ENCODE measurements at regions not wholly inside any gene's neighbourhood (a gene's known extent, or its start where the extent isn't known, plus 50 kb on each side); places are given as distances from the start of the nearest gene placed in this dataset.

DNA sequence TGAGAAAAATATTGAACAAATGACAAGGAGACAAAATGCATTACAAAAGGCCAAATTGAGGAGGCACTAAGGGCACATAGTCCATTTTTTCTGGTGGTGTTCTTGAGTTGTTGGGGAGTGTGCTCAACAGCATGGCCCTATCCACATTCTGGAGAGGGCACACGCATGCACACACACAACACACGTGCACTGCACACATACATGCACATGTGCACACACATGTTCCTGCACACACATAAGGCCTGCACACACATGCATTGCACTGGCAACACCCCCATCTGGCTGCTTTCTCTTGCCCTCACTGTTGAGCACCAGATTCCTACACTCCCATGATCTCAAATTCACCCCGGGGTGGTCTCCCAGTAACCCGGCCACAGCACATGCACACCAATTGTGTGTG, 659.2 kb upstream of the RAB6C start:
- no peak for FAIRE-seq
- BruUV-seq (replicated peaks) = no TSS peak
- 5% methylated on average over 4 of the region's 4 CpGs for WGBS (ENCODE audit: insufficient coverage, low coverage, missing lambda C conversion rate)
- TF ChIP-seq EWSR1 (IDR thresholded peaks at IDR 0.05; ENCODE audit: borderline replicate concordance, low read depth, partially characterized antibody) (no peak), ZBTB17 (CRISPR knock-in tag; IDR thresholded peaks at IDR 0.05) (no peak), IFI16 (CRISPR knock-in tag; IDR thresholded peaks at IDR 0.05) (no peak), ZNF445 (CRISPR knock-in tag; IDR thresholded peaks at IDR 0.05; ENCODE audit: low read depth) (no peak), PTRF (tag; IDR thresholded peaks at IDR 0.05) (no peak), MYNN (IDR thresholded peaks at IDR 0.05) (no peak), MYNN (CRISPR knock-in tag; IDR thresholded peaks at IDR 0.05) (no peak)
- TF ChIP-seq, protein P1, sequence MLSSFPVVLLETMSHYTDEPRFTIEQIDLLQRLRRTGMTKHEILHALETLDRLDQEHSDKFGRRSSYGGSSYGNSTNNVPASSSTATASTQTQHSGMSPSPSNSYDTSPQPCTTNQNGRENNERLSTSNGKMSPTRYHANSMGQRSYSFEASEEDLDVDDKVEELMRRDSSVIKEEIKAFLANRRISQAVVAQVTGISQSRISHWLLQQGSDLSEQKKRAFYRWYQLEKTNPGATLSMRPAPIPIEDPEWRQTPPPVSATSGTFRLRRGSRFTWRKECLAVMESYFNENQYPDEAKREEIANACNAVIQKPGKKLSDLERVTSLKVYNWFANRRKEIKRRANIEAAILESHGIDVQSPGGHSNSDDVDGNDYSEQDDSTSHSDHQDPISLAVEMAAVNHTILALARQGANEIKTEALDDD (IDR thresholded peaks at IDR 0.05) = no peak
- TF ChIP-seq, protein P2, sequence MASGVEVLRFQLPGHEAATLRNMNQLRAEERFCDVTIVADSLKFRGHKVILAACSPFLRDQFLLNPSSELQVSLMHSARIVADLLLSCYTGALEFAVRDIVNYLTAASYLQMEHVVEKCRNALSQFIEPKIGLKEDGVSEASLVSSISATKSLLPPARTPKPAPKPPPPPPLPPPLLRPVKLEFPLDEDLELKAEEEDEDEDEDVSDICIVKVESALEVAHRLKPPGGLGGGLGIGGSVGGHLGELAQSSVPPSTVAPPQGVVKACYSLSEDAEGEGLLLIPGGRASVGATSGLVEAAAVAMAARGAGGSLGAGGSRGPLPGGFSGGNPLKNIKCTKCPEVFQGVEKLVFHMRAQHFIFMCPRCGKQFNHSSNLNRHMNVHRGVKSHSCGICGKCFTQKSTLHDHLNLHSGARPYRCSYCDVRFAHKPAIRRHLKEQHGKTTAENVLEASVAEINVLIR (CRISPR knock-in tag; IDR thresholded peaks at IDR 0.05) = no peak
- TF ChIP-seq, protein P3, sequence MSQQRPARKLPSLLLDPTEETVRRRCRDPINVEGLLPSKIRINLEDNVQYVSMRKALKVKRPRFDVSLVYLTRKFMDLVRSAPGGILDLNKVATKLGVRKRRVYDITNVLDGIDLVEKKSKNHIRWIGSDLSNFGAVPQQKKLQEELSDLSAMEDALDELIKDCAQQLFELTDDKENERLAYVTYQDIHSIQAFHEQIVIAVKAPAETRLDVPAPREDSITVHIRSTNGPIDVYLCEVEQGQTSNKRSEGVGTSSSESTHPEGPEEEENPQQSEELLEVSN (IDR thresholded peaks at IDR 0.05; ENCODE audit: borderline replicate concordance in 1 of 2, extremely low read depth in 1 of 2, insufficient read depth in 1 of 2, insufficient read length in 1 of 2, low read depth in 1 of 2, low read length in 1 of 2, poor library complexity in 1 of 2, severe bottlenecking in 1 of 2) = no peak
- TF ChIP-seq, protein P4, sequence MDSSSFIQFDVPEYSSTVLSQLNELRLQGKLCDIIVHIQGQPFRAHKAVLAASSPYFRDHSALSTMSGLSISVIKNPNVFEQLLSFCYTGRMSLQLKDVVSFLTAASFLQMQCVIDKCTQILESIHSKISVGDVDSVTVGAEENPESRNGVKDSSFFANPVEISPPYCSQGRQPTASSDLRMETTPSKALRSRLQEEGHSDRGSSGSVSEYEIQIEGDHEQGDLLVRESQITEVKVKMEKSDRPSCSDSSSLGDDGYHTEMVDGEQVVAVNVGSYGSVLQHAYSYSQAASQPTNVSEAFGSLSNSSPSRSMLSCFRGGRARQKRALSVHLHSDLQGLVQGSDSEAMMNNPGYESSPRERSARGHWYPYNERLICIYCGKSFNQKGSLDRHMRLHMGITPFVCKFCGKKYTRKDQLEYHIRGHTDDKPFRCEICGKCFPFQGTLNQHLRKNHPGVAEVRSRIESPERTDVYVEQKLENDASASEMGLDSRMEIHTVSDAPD (CRISPR knock-in tag; IDR thresholded peaks at IDR 0.05) = no peak
- TF ChIP-seq, protein P5, sequence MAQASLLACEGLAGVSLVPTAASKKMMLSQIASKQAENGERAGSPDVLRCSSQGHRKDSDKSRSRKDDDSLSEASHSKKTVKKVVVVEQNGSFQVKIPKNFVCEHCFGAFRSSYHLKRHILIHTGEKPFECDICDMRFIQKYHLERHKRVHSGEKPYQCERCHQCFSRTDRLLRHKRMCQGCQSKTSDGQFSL (CRISPR knock-in tag; IDR thresholded peaks at IDR 0.05) = no peak
- TF ChIP-seq, protein P5 (tag; IDR thresholded peaks at IDR 0.05) = no peak
- TF ChIP-seq, protein P6, sequence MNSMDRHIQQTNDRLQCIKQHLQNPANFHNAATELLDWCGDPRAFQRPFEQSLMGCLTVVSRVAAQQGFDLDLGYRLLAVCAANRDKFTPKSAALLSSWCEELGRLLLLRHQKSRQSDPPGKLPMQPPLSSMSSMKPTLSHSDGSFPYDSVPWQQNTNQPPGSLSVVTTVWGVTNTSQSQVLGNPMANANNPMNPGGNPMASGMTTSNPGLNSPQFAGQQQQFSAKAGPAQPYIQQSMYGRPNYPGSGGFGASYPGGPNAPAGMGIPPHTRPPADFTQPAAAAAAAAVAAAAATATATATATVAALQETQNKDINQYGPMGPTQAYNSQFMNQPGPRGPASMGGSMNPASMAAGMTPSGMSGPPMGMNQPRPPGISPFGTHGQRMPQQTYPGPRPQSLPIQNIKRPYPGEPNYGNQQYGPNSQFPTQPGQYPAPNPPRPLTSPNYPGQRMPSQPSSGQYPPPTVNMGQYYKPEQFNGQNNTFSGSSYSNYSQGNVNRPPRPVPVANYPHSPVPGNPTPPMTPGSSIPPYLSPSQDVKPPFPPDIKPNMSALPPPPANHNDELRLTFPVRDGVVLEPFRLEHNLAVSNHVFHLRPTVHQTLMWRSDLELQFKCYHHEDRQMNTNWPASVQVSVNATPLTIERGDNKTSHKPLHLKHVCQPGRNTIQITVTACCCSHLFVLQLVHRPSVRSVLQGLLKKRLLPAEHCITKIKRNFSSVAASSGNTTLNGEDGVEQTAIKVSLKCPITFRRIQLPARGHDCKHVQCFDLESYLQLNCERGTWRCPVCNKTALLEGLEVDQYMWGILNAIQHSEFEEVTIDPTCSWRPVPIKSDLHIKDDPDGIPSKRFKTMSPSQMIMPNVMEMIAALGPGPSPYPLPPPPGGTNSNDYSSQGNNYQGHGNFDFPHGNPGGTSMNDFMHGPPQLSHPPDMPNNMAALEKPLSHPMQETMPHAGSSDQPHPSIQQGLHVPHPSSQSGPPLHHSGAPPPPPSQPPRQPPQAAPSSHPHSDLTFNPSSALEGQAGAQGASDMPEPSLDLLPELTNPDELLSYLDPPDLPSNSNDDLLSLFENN (IDR thresholded peaks at IDR 0.05; ENCODE audit: low read depth in 2 of 2, low read length in 2 of 2) = no peak

More for the DNA sequence above, 659.2 kb upstream of the RAB6C start:
- Histone ChIP-seq H4K20me1 (replicated peaks; ENCODE audit: control insufficient read depth, insufficient read depth, low read length) (no peaks in the 10 kb centered on the region), H3K4me2 (ENCODE audit: insufficient read depth, low read length) (no peak overlapping the region), H3K36me3 (ENCODE audit: control insufficient read depth, insufficient read depth, low read length) (no peaks in the 10 kb centered on the region), H3K79me2 (ENCODE audit: control insufficient read depth, insufficient read depth, low read length) (no peaks in the 10 kb centered on the region), H2AFZ (ENCODE audit: low read depth, low read length) (no peak overlapping the region), H3K9me1 (ENCODE audit: control insufficient read depth, insufficient read depth, low read length) (no peaks in the 10 kb centered on the region), H3K9me3 (replicated peaks; ENCODE audit: control insufficient read depth, insufficient read depth, low read depth, low read length) (no peaks in the 10 kb centered on the region), H3K27me3 (ENCODE audit: control insufficient read depth in 2 of 2, insufficient read depth in 2 of 2, low read length in 2 of 2) (no peaks in the 10 kb centered on the region), H3K4me1 (replicated peaks in 1 of 2; ENCODE audit: control insufficient read depth in 2 of 2, insufficient read depth in 2 of 2, low read length in 2 of 2) (peaks cover 0 to 7% of the 10 kb centered on the region in 2 experiments; a peak in 2 of 5 replicates), H3K27ac (ENCODE audit: extremely low read depth, low read depth, low read length) (no peak overlapping the region), H3K9ac (ENCODE audit: insufficient read depth in 1 of 2, low read depth in 2 of 2, low read length in 2 of 2) (no peak overlapping the region), H3K4me3 (no peak overlapping the region)
- ATAC-seq (no peak), DNase-seq (ENCODE audit: extremely low read depth in 1 of 4, low spot score in 3 of 4) (no peak)
- CTCF ChIA-PET (ENCODE audit: low intra/inter-chr PET ratio) = no interaction called here
- POLR2A ChIA-PET = no interaction called here
- intact Hi-C loops (cut with micrococcal nuclease) = no loop called here
- in situ Hi-C loops (cut with MboI) = no loop called here
